HUDEP-2 (cell line): ENCODE measurements at regions not wholly inside any gene's neighbourhood (a gene's known extent, or its start where the extent isn't known, plus 50 kb on each side); places are given as distances from the start of the nearest gene placed in this dataset.
"Not testable (repeated sequence)": the region's sequence is repeated elsewhere in the genome, so short reads cannot be mapped to it uniquely, and the experiment has no call there.

Experiments
- DNase-seq, 76 experiments: peaks; one replicate each; lab custom pipeline; 2025; ENCODE audit not compliant: unreplicated experiment in 76 of 76; lab: John Stamatoyannopoulos, UW

DNA sequence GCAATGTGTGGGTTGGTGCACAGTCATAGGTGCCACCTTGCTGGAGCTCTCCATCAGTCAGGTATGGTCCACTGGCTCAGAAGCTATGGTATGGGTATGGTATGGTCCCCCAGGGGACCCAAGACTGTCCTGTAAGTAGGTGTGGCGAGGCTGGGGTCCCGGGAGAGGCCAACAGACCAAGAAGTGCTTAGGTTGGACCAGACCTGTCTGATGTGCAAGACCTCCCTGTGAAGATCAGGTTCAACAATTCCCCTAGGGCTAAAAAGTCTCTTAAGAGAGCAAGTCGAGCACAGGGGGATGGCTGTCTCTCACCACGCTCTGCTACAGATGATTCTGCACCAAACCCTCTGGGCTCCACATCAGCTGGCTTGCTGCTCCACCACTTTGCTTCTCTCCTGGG lies 1145.0 kb downstream of the RPA4 start:
- DNase-seq = no peak

DNA sequence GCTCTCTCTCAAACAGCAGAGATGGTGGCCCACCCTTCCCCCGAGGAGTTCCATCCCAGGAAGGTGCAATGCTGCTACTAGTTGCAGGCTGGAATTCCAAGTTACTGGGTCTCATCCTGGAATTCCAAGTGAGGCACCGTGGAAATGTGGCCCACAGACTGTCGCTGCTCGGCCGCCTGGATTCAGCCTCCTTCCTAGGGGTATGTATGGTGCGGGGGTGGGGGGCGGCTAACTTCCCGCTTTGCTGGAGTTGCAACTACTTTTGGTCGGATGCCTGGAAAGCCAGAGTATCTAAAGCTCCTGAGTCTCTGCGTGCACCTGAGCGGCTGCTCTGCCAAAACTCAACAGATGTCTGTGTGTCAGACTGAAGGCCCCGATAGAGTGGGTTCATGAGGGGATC lies 1146.2 kb downstream of the RPA4 start:
- no peak for DNase-seq

DNA sequence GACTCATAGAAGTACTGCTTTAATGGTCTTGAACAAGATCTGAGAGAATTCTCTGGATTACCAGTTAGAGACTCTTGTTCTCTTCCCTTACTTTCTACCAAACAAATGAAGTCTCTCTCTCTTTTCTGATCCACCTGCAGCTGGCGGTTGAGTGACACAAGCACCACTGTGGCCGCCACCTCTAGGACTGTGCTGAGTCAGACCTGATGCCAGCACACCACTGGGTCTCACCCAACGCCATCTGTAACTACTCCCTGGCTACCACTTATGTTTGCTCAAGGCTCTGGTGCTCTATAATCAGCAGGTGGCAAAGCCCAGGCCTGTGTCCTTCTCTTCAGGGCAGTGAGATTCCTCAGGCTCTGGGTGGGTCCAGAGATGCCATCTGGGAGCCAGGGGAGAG lies 1173.5 kb downstream of the RPA4 start:
- DNase-seq = no peak

DNA sequence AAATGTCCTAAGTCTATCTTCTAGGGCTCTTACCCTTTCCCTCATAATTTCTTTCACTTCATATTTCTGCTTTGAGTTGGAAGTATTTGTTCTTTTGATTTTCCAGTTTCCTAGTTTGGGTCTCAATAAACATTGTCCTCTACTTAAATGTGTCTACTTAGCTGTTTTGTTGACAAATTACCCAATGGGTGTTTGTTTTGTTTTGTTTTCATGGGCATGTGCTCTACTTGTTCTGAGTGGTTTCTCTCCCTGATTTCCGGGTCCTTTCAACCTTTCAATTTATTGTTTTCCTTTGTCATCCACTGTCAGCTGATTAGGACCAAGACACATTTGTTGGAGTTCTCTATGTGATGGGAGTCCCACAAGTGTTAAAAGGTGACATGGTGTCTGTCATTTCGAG lies 1181.4 kb downstream of the RPA4 start:
- DNase-seq = no peak

DNA sequence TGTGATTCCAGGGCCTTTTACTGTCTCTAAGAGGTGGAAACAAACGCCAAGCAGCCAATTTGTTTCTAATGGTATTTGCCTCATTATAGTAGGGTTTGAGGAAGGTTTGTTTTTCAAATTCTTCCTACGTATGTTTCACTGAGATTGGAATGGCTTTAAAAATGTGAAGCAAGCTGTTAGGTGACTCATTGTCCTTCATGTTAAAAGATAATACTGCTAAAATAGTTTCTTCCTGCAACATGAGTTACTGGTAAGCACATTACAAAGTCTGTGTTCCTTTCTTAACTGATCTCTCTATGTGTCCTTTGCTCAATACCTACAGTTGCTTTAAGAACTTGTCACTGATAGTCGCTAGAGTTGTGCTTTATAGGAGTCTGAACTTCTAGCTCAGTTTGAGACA lies 1183.9 kb downstream of the RPA4 start:
- no peak for DNase-seq

DNA sequence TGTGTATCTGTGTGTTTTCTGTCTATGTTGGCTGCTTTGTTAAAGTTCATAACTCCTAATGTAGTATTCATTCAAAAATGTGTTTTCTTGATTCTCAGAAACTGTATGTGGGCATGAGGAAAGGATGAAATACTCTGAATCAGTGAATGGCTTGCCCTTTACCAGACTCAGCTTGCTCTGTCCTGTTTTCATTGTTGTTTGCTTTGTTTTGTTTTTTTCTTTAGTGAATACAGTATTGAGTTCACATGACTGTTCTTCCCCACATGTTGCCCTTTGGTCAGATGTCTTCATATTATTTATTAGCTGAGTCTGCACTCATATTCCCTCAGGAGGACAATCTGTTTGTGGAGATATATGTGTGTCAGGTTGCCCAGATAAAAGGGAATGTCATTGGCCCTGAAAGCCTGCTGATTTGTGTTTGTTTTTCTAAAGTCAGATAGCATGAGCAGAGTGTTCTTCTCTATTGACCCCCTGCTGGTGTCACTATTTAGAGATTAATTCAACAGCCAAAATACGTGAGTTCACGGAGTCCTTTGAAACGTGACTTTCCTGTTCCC lies 1184.4 kb downstream of the RPA4 start:
- DNase-seq = no peak

DNA sequence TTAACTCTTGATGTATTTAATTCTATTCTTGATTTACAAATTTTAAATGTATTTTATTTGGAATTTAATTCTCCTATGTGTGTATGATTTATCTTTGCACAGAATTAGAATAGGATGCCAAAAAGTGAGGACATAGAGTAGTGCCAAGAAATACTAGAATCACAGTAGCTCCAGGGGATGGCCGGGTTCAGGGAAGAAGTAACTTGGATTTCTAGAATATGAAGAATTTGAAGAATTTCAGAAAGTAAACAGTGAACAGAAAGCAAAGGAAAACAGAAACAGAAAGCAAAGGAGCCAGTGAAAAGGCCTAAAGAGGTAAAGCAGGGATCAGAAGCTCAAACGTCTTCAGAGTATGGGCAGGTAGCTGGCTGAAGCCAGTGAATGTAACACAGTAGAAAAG lies 1187.6 kb downstream of the RPA4 start:
- DNase-seq = no peak

DNA sequence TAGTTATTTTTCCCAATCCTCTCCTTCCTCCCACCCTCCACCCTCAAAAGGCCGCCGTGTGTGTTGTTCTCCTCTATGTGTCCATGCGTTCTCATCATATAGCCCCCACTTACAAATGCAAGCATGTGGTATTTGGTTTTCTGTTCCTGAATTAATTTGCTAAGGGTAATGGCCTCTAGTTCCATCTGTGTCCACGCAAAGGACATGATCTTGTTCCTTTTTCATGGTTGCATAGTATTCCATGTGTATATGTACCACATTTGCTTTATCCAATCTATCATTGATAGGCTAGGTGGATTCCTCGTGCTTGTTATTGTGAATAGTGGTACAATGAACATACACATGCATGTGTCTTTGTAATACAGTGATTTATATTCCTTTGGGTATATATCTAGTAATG lies 1193.7 kb downstream of the RPA4 start:
- DNase-seq = no peak

DNA sequence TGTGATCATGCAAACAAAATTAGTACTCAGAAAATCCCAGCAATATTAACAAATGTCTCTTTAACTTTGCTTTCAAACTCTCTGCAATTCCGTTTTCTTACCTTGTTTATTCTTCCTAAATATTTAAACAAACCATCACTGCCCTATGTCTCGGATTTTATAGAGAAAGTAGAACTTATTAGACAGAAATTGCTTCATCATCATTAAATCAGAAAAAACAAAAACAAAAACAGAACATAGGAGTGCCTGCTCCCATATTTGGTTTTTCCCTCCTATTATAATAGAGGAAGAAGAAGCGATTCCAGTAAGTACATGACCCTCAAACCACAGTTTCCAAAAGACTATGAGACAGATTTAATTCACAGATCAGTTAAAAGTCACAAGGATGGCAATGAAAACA lies 1228.0 kb downstream of the RPA4 start:
- DNase-seq = no peak

DNA sequence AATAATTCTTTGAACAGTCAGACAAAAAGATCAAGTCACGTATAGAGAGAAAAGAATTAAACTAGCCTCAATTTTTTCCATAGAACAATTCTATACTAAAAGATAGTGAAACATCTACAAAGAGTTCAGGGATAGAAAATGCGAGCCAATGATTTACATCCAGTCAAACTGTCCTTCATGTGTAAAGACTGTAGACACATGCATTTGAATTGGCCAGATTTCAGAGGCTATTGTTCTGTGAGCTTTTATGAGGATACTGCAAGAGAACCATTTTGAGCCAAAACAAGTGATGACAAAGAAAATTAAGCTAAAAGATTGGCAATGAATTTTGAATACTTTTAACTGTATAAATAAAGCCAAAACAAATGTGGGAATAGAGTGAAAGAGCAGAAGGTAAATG lies 1230.3 kb downstream of the RPA4 start:
- no peak for DNase-seq

DNA sequence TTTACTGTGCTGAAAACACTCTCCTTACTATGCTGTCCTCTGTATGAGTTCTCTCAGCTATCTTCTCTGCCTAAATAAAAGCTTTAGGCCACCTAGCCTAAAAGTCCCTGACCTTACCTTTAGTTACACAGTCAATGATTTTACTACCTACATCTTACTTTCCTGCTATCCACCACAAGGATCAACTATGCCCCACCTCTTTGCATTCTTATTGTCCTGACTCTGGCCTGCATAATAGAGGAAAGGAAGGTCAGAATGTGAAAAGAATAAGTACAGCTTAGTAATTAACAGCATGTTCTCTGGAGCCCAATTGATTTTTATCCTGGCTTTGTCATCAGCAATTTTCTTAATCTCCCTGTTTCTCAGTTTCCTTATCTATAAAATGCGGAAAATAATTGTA lies 1257.8 kb downstream of the RPA4 start:
- no peak for DNase-seq

DNA sequence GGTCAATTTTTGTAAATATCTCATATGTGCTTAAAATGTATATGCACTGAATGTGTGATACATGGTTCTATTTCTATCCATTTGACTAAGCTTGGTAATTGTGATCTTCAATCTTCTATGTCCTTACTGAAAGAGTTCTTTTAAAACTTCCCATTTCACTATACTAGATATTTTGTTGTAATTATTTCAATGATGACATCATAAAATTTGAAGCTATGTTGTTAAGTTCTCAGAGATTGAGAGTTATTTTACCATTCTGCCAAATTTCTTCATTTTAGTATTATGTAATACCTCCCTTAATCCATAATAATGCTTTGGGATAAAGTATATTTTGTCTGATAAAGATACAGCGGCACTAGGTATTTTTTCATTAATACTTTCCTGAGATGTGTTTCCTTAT lies 1307.3 kb downstream of the RPA4 start:
- no peak for DNase-seq

DNA sequence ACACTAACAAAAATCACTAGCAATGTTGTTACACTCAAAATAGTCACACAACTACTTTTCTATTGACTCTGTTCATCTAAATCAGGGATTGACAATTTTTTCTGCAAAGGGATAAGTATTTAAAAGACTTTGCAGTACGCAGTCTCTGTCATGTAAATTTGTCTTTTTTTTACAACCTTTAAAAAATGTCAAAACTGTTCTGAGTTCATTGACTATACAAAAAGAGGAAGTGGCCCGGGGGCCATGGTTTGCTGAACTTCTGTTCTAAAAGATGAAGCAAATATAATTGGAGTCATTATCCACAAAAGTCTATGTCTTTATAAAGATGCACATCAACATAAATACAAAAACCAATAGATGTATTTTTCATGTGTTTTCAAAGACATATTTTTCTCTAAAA lies 1310.3 kb downstream of the RPA4 start:
- DNase-seq = no peak

DNA sequence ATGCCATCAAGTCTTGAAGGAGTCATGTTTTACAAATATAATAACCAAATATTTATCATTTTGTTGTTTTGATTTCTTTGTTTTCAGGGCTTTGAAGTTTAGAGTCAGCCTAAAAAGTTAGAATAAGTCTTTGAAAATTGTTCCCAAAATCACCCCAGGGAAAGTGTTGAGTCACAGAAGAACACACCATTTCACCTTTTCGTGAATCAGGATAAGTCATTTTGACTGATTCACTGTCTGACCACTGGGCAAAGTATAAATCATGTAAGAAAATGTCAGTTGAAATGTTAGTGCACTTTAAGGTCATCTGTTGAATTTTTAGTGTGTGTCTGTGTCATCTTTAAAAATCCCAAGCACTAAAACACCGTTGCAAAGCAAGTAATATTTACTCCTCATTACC lies 1320.1 kb downstream of the RPA4 start:
- no peak for DNase-seq

DNA sequence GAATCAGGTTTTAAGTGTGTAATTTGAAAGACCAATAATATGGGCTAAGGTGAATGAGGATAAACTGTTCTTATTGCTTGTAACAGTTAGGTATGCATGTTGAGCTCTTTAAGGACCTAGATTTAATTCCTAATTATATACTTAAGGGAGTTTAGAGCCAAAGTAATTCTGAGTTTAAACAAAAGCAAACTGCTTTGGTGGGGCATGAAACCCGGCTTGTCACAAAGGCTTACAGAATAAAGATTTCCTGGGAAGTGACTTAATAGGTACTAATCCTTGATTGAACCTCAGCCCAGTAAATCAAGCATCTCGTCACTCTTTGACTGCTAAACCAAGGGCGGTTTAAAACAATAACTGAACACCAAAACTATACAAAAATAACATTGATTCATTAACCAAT lies 1324.2 kb downstream of the RPA4 start:
- DNase-seq = no peak

DNA sequence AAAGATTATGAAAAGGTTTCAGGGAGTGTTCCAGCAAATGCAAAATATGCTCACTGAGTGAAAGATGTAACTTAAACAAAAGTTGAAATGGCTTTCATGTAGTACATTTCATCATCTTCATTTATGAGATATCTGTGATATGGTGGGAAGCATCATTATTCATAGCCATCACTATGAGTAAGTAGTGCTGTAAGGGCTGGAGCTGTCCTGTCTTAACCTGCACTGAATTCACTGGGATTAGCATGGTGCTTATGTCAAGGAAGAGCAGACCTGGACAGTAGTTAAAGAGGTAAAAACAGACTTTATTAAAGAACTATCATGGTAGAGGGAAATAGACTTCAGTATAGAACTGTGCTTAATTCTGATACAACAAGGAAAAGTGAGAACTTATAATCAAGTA lies 1347.3 kb downstream of the RPA4 start:
- no peak for DNase-seq

DNA sequence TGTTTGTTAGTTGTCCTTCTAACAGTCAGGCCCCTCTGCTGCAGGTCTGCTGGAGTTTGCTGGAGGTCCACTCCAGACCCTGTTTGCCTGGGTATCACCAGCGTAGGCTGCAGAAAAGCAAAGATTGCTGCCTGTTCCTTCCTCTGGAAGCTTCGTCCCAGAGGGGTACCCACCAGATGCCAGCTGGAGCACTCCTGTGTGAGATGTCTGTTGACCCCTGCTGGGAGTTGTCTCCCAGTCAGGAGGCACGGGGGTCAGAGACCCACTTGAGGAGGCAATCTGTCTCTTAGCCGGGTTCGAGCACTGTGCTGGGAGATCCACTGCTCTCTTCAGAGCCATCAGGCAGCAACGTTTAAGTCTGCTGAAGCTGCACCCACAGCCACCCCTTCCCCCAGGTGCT lies 1356.4 kb downstream of the RPA4 start:
- DNase-seq = not testable (repeated sequence)

DNA sequence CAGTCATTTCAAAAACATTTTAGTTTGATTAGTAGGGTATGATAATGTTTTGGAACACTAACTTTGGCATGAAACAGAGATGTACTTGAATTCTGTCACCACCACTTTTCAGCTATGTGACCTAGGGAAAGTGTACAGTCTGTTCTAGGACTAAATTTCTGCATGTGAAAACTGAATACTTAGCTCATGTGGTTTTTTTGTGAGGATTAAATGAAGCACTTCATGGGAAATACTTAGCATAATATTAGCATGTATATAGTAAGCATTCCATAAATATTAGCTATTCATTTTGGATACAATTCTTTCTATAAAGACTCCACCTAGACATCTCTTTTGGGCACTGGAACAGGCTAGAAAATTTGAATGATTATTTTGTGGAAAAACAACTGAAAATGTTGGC lies 1379.4 kb downstream of the RPA4 start:
- no peak for DNase-seq

DNA sequence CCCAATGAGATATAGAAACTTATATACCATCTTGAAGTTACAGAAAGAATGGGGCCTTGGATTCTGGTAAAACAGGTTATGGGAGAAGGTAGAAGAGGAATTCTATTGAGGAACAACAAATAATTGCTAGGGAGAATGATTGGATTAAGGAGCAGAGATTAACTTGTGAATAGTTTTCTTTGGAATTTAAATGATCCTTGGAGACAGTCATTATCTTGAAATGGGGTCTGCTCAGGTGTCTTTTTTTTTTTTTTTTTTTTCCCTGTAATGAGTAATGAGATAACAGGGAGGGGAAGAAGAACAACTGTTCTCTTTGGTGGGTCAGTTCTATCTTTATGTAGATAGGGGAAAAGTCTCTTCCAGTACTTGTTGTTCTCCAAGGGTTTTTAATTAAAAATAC lies 1406.0 kb downstream of the RPA4 start:
- DNase-seq = no peak

DNA sequence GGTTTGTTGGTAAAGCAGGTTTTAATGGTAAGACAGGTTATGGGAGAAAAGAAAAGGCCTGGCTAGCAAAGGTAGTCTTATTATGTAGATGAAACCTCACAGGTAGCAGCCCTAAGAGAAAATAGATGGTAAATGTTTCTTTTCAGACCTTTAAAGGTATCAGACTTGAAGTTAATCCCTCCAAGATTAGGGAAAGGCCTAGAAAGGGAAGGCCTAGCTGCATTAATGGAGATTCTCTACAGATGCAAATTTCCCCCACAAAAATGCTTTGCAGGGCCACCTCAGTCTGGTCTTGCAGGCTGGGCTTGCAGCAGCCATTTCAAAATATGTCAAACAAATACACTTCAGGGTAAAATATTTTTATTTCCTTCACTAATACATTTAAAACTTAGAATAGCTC lies 1410.6 kb downstream of the RPA4 start:
- no peak for DNase-seq

DNA sequence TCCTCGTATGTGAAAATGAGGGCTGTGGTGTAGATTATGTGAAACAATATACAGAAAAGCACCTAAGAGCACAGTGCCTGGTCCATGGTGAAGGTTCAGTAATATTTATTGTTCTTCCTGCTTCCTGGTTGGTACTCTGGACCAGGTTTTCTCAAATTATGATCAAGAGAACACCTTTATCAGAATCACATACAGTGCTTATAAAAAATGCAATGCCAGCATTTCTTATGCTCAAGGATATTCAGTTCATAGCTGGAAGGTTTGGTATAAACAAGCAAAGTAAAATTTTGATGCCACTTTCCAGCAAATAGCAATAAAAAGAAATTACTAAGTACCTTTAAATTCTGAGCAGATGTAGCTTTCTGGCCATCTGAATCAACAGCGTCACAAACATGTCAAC lies 1412.4 kb downstream of the RPA4 start:
- no peak for DNase-seq

DNA sequence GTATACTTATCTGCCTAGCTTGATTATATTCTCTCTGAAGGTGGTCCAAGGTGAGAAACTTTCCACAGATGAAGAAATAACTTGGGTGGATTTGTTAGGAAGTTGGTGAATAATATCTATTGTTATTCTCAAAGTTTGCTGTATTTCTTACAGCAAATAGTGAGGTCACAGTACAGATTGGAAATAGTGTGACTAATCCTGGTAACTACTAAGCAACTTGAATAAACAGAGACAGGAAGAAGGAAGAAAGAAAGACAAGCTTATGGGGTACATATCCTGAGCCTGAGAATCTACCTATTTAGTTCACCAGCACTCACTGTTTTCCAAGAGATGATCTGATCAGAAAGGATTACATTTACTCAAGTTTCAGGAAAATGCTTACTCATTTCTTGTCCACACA lies 1416.1 kb downstream of the RPA4 start:
- DNase-seq = no peak

DNA sequence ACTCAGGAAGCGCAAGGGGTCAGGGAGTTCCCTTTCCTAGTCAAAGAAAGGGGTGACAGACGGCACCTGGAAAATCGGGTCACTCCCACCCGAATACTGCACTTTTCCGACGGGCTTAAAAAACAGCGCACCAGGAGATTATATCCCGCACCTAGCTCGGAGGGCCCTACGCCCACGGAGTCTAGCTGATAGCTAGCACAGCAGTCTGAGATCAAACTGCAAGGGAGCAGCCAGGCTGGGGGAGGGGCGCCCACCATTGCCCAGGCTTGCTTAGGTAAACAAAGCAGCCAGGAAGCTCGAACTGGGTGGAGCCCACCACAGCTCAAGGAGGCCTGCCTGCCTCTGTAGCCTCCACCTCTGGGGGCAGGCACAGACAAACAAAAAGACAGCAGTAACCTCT lies 1416.8 kb downstream of the RPA4 start:
- DNase-seq = not testable (repeated sequence)

DNA sequence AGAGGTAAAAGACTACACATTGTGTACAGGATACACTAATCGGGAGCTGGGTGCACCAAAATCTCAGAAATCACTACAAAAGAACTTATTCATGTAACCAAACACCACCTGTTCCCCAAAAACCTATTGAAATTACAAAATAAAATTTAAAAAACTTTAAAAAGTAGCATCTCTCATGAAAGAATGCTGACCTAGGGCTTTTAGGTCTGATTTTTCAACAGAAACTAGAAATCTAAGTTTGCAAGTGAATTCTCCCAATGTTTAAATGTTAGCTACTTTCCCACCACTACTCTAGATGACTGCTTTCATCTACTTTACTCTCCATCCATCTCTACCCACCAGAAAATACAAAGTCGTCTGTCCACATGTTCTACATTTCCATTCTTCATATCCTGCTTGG lies 1447.7 kb downstream of the RPA4 start:
- DNase-seq = no peak
